Neural cell (in vitro differentiated cells): ENCODE measurements at regions not wholly inside any gene's neighbourhood (a gene's known extent, or its start where the extent isn't known, plus 50 kb on each side); places are given as distances from the start of the nearest gene placed in this dataset.

Experiments used
- H2AFZ ChIP-seq: fragments of 200-600, 300-800 bp; sonication (generic), shearing (Covaris generic); 2 replicates; pipeline ENCODE4 v1.6.0; 2014; ENCODE audit warnings: low read depth, mild to moderate bottlenecking, antibody characterized with exemption, low read length, moderate library complexity
- H3F3A ChIP-seq: fragments of 200-600 bp; shearing (Covaris generic); 2 replicates; pipeline ENCODE4 v1.6.1; 2016; ENCODE audit warnings: mild to moderate bottlenecking, moderate library complexity, mixed read lengths, antibody characterized with exemption, low read length; ENCODE audit not compliant: insufficient read depth, poor library complexity, severe bottlenecking
- H3K27ac ChIP-seq: fragments of 200-600, 300-800 bp; sonication (generic), shearing (Covaris generic); 2 replicates; pipeline ENCODE4 v1.5.1; 2014; ENCODE audit warnings: mild to moderate bottlenecking, low read length, moderate library complexity
- H3K27me3 ChIP-seq: fragments of 300-800, 200-600 bp; sonication (generic), shearing (Covaris generic); 2 replicates; pipeline ENCODE4 v1.6.0; 2014; ENCODE audit warnings: mild to moderate bottlenecking, low read depth, low read length, moderate library complexity; ENCODE audit not compliant: insufficient read depth
- H3K36me3 ChIP-seq: fragments of 300-800, 200-600 bp; sonication (generic), shearing (Covaris generic); 2 replicates; pipeline ENCODE4 v1.5.1; 2014; ENCODE audit warnings: mild to moderate bottlenecking, antibody characterized with exemption, low read length, moderate library complexity; ENCODE audit not compliant: insufficient read depth
- H3K4me2 ChIP-seq: fragments of 300-800, 200-600 bp; sonication (generic), shearing (Covaris generic); 2 replicates; pipeline ENCODE4 v1.6.0; 2014; ENCODE audit warnings: mild to moderate bottlenecking, low read length
- H3K4me3 ChIP-seq: fragments of 300-800, 200-600 bp; sonication (generic), shearing (Covaris generic); 2 replicates; pipeline ENCODE4 v1.5.1; 2014; ENCODE audit warnings: mild to moderate bottlenecking, low read length, moderate library complexity
- H3K79me2 ChIP-seq: fragments of 200-600 bp; shearing (Covaris generic); replicated peaks from 2 replicates; pipeline ENCODE4 v1.6.0; 2014; ENCODE audit warnings: mild to moderate bottlenecking, low read length, moderate library complexity; ENCODE audit not compliant: insufficient read depth
- H3K9ac ChIP-seq: fragments of 300-800, 200-600 bp; sonication (generic), shearing (Covaris generic); 2 replicates; pipeline ENCODE4 v1.6.1; 2016; ENCODE audit warnings: mild to moderate bottlenecking, low read length, mixed read lengths
- H3K9me2 ChIP-seq: fragments of 200-600 bp; shearing (Covaris generic); 2 replicates; pipeline ENCODE4 v1.6.1; 2016; ENCODE audit warnings: mild to moderate bottlenecking, low read length, mixed read lengths; ENCODE audit not compliant: insufficient read depth
- H3K9me3 ChIP-seq: fragments of 200-600, 300-800 bp; sonication (generic), shearing (Covaris generic); 2 replicates; pipeline ENCODE4 v1.6.1; 2016; ENCODE audit warnings: mild to moderate bottlenecking, mixed run types, low read length, moderate library complexity, mixed read lengths
- H4K20me1 ChIP-seq: fragments of 200-600 bp; shearing (Covaris generic); 2 replicates; pipeline ENCODE4 v1.6.1; 2016; ENCODE audit warnings: mild to moderate bottlenecking, mixed run types; ENCODE audit not compliant: insufficient read depth
- EP300 ChIP-seq: fragments of 450-650 bp; conservative IDR thresholded peaks from 2 replicates; pipeline ENCODE4 v1.6.1; 2014; ENCODE audit warnings: antibody characterized with exemption, mild to moderate bottlenecking, moderate library complexity; ENCODE audit not compliant: poor library complexity, severe bottlenecking
- EZH2 ChIP-seq: fragments of 200-600, 300-800 bp; shearing (Covaris generic), sonication (generic); IDR thresholded peaks from 2 replicates; pipeline ENCODE4 v1.6.1; 2014; ENCODE audit warnings: antibody characterized with exemption, low read length, borderline replicate concordance, mild to moderate bottlenecking; ENCODE audit not compliant: insufficient read depth, poor library complexity, severe bottlenecking
- MXI1 ChIP-seq: fragments of 450-650 bp; conservative IDR thresholded peaks from 2 replicates; pipeline ENCODE4 v1.6.1; 2014; ENCODE audit warnings: antibody characterized with exemption, mild to moderate bottlenecking; ENCODE audit not compliant: poor library complexity, severe bottlenecking
- POLR2AphosphoS5 ChIP-seq: IDR thresholded peaks from 2 replicates; pipeline ENCODE4 v1.6.1; 2012
- RAD21 ChIP-seq: fragments of 450-650 bp; conservative IDR thresholded peaks from 2 replicates; pipeline ENCODE4 v1.6.1; 2014; ENCODE audit warnings: antibody characterized with exemption, mild to moderate bottlenecking, moderate library complexity
- SMC3 ChIP-seq: fragments of 450-650 bp; conservative IDR thresholded peaks from 2 replicates; pipeline ENCODE4 v1.6.1; 2014; ENCODE audit warnings: antibody characterized with exemption, mild to moderate bottlenecking, moderate library complexity; ENCODE audit not compliant: poor library complexity
- TAF1 ChIP-seq: IDR thresholded peaks from 2 replicates; pipeline ENCODE4 v1.6.1; 2012; ENCODE audit warnings: low read depth
- TF ChIP-seq, protein P1 (sequence below): IDR thresholded peaks from 2 replicates; pipeline ENCODE4 v1.6.1; 2012; ENCODE audit warnings: borderline replicate concordance
- TF ChIP-seq, protein P2 (sequence below): fragments of 450-650 bp; IDR thresholded peaks from 2 replicates; pipeline ENCODE4 v1.5.1; 2014; ENCODE audit warnings: antibody characterized with exemption, mild to moderate bottlenecking, moderate library complexity; ENCODE audit not compliant: poor library complexity, severe bottlenecking

DNA sequence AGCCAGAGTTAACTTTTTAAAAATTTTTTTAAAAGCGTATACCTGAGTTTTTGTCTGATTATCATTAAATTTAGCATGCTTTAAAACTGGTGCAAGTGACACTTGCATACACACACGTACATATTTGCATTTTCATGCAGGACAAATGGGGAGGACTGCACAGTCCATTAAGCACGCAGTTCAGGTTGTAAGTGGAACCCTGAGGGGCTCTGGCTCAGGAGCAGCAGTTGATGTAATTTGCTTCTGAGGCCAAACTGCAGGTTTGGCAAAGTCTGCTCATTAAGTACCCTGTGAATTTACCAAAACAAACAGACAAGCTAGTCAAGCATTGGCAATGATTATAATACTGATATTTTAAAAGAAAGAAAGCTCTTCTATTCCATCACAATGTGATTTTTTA lies 215.8 kb upstream of the PFKP start:
- H3K4me2 ChIP-seq = peak overlapping the region; percentile 15
- H3K9me3 ChIP-seq = no peaks in the 10 kb centered on the region
- H3K4me3 ChIP-seq = no peak overlapping the region
- H3K79me2 ChIP-seq = no peaks in the 10 kb centered on the region
- no peaks in the 10 kb centered on the region for H3K36me3 ChIP-seq
- H2AFZ ChIP-seq = no peak overlapping the region
- no peaks in the 10 kb centered on the region for H3F3A ChIP-seq
- no peaks in the 10 kb centered on the region for H3K9me2 ChIP-seq
- no peaks in the 10 kb centered on the region for H4K20me1 ChIP-seq
- no peak overlapping the region for H3K27ac ChIP-seq
- TF ChIP-seq POLR2AphosphoS5 = no peak
- TF ChIP-seq, protein P1, sequence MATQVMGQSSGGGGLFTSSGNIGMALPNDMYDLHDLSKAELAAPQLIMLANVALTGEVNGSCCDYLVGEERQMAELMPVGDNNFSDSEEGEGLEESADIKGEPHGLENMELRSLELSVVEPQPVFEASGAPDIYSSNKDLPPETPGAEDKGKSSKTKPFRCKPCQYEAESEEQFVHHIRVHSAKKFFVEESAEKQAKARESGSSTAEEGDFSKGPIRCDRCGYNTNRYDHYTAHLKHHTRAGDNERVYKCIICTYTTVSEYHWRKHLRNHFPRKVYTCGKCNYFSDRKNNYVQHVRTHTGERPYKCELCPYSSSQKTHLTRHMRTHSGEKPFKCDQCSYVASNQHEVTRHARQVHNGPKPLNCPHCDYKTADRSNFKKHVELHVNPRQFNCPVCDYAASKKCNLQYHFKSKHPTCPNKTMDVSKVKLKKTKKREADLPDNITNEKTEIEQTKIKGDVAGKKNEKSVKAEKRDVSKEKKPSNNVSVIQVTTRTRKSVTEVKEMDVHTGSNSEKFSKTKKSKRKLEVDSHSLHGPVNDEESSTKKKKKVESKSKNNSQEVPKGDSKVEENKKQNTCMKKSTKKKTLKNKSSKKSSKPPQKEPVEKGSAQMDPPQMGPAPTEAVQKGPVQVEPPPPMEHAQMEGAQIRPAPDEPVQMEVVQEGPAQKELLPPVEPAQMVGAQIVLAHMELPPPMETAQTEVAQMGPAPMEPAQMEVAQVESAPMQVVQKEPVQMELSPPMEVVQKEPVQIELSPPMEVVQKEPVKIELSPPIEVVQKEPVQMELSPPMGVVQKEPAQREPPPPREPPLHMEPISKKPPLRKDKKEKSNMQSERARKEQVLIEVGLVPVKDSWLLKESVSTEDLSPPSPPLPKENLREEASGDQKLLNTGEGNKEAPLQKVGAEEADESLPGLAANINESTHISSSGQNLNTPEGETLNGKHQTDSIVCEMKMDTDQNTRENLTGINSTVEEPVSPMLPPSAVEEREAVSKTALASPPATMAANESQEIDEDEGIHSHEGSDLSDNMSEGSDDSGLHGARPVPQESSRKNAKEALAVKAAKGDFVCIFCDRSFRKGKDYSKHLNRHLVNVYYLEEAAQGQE = no peak
- no peak for TF ChIP-seq TAF1
- TF ChIP-seq MXI1 = no peak
- TF ChIP-seq, protein P2, sequence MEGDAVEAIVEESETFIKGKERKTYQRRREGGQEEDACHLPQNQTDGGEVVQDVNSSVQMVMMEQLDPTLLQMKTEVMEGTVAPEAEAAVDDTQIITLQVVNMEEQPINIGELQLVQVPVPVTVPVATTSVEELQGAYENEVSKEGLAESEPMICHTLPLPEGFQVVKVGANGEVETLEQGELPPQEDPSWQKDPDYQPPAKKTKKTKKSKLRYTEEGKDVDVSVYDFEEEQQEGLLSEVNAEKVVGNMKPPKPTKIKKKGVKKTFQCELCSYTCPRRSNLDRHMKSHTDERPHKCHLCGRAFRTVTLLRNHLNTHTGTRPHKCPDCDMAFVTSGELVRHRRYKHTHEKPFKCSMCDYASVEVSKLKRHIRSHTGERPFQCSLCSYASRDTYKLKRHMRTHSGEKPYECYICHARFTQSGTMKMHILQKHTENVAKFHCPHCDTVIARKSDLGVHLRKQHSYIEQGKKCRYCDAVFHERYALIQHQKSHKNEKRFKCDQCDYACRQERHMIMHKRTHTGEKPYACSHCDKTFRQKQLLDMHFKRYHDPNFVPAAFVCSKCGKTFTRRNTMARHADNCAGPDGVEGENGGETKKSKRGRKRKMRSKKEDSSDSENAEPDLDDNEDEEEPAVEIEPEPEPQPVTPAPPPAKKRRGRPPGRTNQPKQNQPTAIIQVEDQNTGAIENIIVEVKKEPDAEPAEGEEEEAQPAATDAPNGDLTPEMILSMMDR = no peak
- no peak for TF ChIP-seq SMC3
- TF ChIP-seq EZH2 = no peak
- TF ChIP-seq RAD21 = no peak
- no peak for TF ChIP-seq EP300
- no peak overlapping the region for H3K9ac ChIP-seq
- no peaks in the 10 kb centered on the region for H3K27me3 ChIP-seq

DNA sequence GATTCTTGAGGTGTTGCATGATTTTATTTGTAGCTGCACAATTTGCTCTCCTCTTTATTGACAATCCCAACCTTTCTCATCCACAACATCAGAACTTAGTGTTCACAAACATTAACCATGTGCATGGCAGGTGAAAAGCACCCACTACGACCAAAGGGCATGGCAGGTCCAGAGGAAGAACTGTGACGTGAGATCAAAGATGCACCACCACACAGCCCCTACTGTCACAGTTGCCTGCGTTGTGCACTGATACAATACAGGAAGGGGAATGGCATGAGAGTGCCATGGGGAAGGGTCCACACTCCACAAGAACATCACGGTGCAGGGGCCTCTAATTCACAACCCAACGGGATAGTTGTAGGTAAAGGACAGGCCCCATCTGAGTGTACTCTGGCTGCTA lies 217.1 kb upstream of the PFKP start:
- Histone ChIP-seq H3K27ac (no peak overlapping the region), H3K9ac (no peak overlapping the region), H3K9me3 (no peaks in the 10 kb centered on the region), H3K36me3 (no peaks in the 10 kb centered on the region), H3F3A (no peaks in the 10 kb centered on the region), H3K4me3 (no peak overlapping the region), H3K79me2 (no peaks in the 10 kb centered on the region), H2AFZ (no peak overlapping the region), H3K27me3 (no peaks in the 10 kb centered on the region), H3K4me2 (no peak overlapping the region), H3K9me2 (no peaks in the 10 kb centered on the region), H4K20me1 (no peaks in the 10 kb centered on the region)
- no peak for TF ChIP-seq EP300
- TF ChIP-seq, protein P2 = no peak
- TF ChIP-seq TAF1 = no peak
- TF ChIP-seq SMC3 = no peak
- TF ChIP-seq MXI1 = no peak
